Erythroblast (primary cell): ENCODE measurements at regions not wholly inside any gene's neighbourhood (a gene's known extent, or its start where the extent isn't known, plus 50 kb on each side); places are given as distances from the start of the nearest gene placed in this dataset.

Source experiments
- GATA1 ChIP-seq: IDR thresholded peaks from 2 replicates; pipeline ENCODE4 v1.6.1; 2011; ENCODE audit warnings: low read depth, mild to moderate bottlenecking, control low read depth, low read length, moderate library complexity
- POLR2A ChIP-seq: IDR thresholded peaks from 2 replicates; pipeline ENCODE4 v1.6.1; 2011; ENCODE audit warnings: mild to moderate bottlenecking, low read length

DNA sequence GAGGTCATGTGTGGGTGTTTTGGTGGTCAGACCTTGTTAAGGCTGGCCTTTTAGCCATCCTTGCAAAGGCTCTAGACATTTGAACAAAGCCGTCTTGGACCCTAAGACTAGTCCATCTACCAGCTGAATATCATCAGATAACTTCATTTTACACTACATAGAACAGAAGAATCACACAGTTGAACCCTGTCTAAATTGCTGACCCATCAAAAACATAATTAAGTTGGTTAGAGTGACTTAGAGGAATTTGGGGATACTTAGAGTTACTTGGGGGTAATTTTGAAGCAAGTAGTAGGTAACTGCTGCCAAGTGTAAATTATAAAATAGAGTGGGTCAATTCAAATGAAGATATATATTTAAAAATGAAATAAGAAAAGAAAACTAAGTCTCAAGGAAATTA lies 102.9 kb upstream of the ADGRL4 start:
- no peak for TF ChIP-seq POLR2A
- TF ChIP-seq GATA1: no peak
